Osteoblast (primary cell): ENCODE measurements at regions not wholly inside any gene's neighbourhood (a gene's known extent, or its start where the extent isn't known, plus 50 kb on each side); places are given as distances from the start of the nearest gene placed in this dataset.

Source experiments
- DNase-seq: peaks from one replicate; pipeline ENCODE4 v3.0.0; 2011; ENCODE audit warnings: low spot score, mixed read lengths; ENCODE audit not compliant: insufficient read length; ENCODE audit errors: missing footprints
- H2AFZ ChIP-seq: 2 replicates; pipeline ENCODE4 v1.6.0; 2011; ENCODE audit warnings: mild to moderate bottlenecking, low read length
- H3K27ac ChIP-seq: 2 replicates; pipeline ENCODE4 v1.5.1; 2011; ENCODE audit warnings: mild to moderate bottlenecking, low read depth, low read length, moderate library complexity
- H3K27me3 ChIP-seq: 2 replicates; pipeline ENCODE4 v1.6.0; 2012; ENCODE audit warnings: mild to moderate bottlenecking, control low read depth, inconsistent platforms, low read length, moderate library complexity; ENCODE audit not compliant: insufficient read depth
- H3K36me3 ChIP-seq: 2 replicates; pipeline ENCODE4 v1.5.1; 2011; ENCODE audit warnings: mild to moderate bottlenecking, low read length, control low read depth, moderate library complexity; ENCODE audit not compliant: insufficient read depth
- H3K4me1 ChIP-seq: 2 replicates; pipeline ENCODE4 v1.5.1; 2011; ENCODE audit warnings: mild to moderate bottlenecking, low read length, control low read depth, moderate library complexity; ENCODE audit not compliant: insufficient read depth
- H3K4me2 ChIP-seq: 2 replicates; pipeline ENCODE4 v1.6.0; 2011; ENCODE audit warnings: mild to moderate bottlenecking, low read length; ENCODE audit not compliant: insufficient read depth
- H3K4me3 ChIP-seq: fragments of 200-600 bp; sonication (generic); 3 replicates; pipeline ENCODE4 v1.5.1; 2012; ENCODE audit warnings: mild to moderate bottlenecking, low read length, inconsistent platforms; ENCODE audit not compliant: insufficient read depth
- H3K79me2 ChIP-seq: 2 replicates; pipeline ENCODE4 v1.6.0; 2012; ENCODE audit warnings: mild to moderate bottlenecking, low read length, control low read depth, inconsistent platforms; ENCODE audit not compliant: insufficient read depth
- H3K9me3 ChIP-seq: 2 replicates; pipeline ENCODE4 v1.5.1; 2011; ENCODE audit warnings: low read depth, low read length, control low read depth
- H4K20me1 ChIP-seq: 2 replicates; pipeline ENCODE4 v1.6.0; 2012; ENCODE audit warnings: mild to moderate bottlenecking, low read length, control low read depth; ENCODE audit not compliant: insufficient read depth
- CTCF ChIP-seq: IDR thresholded peaks from 2 replicates; pipeline ENCODE4 v1.5.1; 2011; ENCODE audit warnings: mild to moderate bottlenecking, low read depth, low read length, moderate library complexity; ENCODE audit errors: extremely low read depth

GRCh38 chr5:75843319-75843718 lies 126.1 kb upstream of the POC5 start:
- Histone ChIP-seq H2AFZ (no peak overlapping the region), H3K9me3 (no peaks in the 10 kb centered on the region), H3K27me3 (no peaks in the 10 kb centered on the region), H3K4me3 (no peak overlapping the region), H3K79me2 (no peaks in the 10 kb centered on the region), H3K4me2 (no peak overlapping the region), H3K36me3 (no peaks in the 10 kb centered on the region), H4K20me1 (no peaks in the 10 kb centered on the region), H3K27ac (no peak overlapping the region), H3K4me1 (no peaks in the 10 kb centered on the region)
- DNase-seq = no peak
- no peak for TF ChIP-seq CTCF

- no peak overlapping the region for H2AFZ ChIP-seq
- H3K4me1 ChIP-seq = no peaks in the 10 kb centered on the region
- H3K9me3 ChIP-seq = no peaks in the 10 kb centered on the region
- no peak for DNase-seq
- H3K4me2 ChIP-seq = no peak overlapping the region
- H3K4me3 ChIP-seq = no peak overlapping the region
- no peak for TF ChIP-seq CTCF
- no peaks in the 10 kb centered on the region for H4K20me1 ChIP-seq
- no peaks in the 10 kb centered on the region for H3K79me2 ChIP-seq
- H3K27me3 ChIP-seq = no peaks in the 10 kb centered on the region
- no peaks in the 10 kb centered on the region for H3K36me3 ChIP-seq
- no peak overlapping the region for H3K27ac ChIP-seq
Observed at GRCh38 chr5:75839547-75839946, 122.3 kb upstream of the POC5 start.

DNA sequence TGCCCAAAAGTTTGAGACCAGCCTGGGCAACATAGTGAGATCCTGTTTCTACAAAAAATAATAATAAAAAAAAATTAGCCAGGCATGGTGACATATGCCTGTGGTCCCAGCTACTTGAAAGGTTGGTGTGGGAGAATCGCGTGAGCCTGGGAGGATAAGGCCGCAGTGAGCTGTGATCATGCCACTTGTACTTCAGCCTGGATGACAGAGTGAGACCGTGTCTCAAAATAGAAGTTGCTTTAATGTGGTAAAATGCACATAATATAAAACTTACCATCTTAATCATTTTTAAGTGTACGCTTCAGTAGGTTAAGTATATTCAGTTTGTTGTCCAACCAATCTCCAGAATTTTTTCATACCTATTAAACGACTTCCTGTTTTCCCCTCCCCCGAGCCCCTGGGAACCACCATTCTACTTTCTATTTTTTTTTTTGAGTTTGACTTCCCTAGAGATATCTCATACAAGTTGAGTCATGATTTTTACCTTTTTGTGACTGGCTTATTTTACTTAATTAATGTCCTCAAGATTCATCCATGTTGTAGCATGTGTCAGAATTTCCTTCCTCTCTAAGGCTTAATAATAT lies 120.1 kb upstream of the POC5 start:
- Histone ChIP-seq H4K20me1 (no peaks in the 10 kb centered on the region), H3K4me1 (no peaks in the 10 kb centered on the region), H3K36me3 (no peaks in the 10 kb centered on the region), H3K4me2 (no peak overlapping the region), H3K27ac (no peak overlapping the region), H3K9me3 (no peaks in the 10 kb centered on the region), H2AFZ (no peak overlapping the region), H3K79me2 (no peaks in the 10 kb centered on the region), H3K4me3 (no peak overlapping the region), H3K27me3 (no peaks in the 10 kb centered on the region)
- DNase-seq = no peak
- TF ChIP-seq CTCF = no peak

DNA sequence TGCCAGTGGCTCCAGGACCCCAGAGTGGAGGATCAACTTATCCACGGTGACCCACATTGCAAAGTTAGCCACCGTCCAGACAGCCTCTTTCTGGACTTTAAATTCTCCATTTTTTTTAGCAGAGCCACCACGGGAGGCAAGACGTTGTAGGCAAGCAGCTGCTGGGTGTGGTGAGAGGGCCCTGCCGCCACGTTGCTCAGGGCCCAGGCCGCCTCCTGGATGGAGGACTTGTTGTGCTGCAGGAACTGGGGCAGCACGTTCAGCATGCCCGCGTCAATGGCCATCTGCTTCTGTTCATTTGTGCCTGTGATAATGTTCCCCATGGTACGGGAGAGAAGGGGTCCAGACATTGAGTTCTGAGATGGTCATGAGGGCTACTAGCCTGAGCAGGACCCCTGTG lies 114.3 kb upstream of the POC5 start:
- Histone ChIP-seq H3K4me2 (no peak overlapping the region), H3K27me3 (no peaks in the 10 kb centered on the region), H3K9me3 (peaks cover 5% of the 10 kb centered on the region), H4K20me1 (no peaks in the 10 kb centered on the region), H2AFZ (no peak overlapping the region), H3K4me3 (no peak overlapping the region), H3K4me1 (no peaks in the 10 kb centered on the region), H3K79me2 (no peaks in the 10 kb centered on the region), H3K36me3 (no peaks in the 10 kb centered on the region), H3K27ac (no peak overlapping the region)
- no peak for TF ChIP-seq CTCF
- no peak for DNase-seq
